IPS-NIHi7 (cell line): ENCODE measurements at regions not wholly inside any gene's neighbourhood (a gene's known extent, or its start where the extent isn't known, plus 50 kb on each side); places are given as distances from the start of the nearest gene placed in this dataset.
"Not testable (repeated sequence)": the region's sequence is repeated elsewhere in the genome, so short reads cannot be mapped to it uniquely, and the experiment has no call there.

Experiments
- DNase-seq: peaks from one replicate; pipeline ENCODE4 v3.0.0; 2012; ENCODE audit warnings: mixed read lengths; ENCODE audit errors: extremely low spot score

GRCh38 chr9:75775166-75775565 is 115.3 kb upstream of the PCSK5 start:
- DNase-seq, result no peak

GRCh38 chr9:75775966-75776691 is 114.3 kb upstream of the PCSK5 start:
- DNase-seq, result no peak

- no peak for DNase-seq
These were observed 110.3 kb upstream of the PCSK5 start for GRCh38 chr9:75780185-75780584.

DNA sequence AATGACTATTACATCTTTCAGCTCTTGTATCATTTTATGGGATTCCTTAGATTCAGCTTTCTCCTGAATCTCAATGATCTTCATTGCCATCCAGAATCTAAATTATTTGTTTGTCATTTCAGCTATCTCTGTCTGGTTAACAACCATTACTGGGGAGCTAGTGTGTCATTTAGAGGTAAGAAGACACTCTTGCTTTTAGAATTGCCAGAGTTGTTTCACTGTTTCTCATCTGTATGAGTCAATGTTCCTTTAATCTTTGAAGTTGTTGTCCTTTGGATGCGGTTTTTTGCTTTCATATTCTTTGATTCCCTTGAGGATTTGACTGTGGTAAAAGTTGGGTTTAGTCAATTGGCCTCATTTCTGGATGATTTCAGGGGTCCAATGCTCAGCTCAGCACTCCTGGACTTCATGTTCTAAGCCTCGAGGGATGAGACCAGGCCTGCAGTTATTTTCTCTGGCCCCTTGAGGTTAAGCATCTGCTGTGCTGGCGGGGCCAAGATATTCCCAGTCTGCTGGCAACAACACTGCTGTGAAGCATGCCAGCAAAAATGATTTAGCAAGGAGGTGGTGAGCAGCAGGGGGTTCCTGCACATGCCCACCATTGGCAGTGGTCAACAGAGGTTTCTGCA is 102.4 kb upstream of the PCSK5 start:
- DNase-seq, result no peak

- DNase-seq, result no peak
These were observed 93.3 kb upstream of the PCSK5 start for GRCh38 chr9:75797085-75797580.

GRCh38 chr9:75798505-75798904 is 92.0 kb upstream of the PCSK5 start:
- no peak for DNase-seq

- no peak for DNase-seq
These were observed 87.3 kb upstream of the PCSK5 start for GRCh38 chr9:75803130-75803529.

DNA sequence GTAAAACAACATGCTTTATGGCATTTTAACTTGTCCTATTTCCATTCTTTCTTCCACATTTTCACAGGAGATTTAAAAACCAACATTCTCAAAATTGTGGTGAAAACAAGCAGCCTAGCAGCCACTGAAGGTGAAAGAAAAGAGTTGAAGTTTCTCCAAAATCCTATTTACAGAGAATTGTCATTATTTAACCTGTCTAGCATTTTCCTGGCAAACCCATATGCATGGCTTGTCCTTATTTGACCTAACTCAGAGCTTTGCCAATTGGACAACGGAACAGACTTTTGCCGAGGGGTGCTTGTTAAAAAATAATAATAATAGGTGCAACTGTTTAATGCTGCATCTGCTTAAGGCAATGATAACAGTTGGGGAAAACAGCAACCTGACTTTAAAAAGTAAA is 80.4 kb upstream of the PCSK5 start:
- no peak for DNase-seq

DNA sequence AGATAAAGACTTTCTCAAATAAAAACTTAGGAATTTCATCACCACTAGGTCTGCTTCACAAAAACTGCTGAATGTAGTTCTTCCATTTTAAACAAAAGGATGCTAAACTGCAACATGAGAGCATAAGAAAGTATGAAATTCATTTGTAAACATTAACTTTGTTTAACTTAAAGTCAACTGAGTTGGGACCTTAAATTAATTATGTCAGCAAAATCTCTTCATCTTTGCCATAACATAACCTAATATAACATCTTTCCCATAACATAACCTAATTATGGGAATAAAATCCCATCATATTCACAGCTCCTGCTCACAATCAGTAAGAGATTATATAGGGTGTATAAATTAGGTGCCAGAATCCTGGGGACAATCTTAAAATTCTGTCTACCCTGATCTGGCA is 78.8 kb upstream of the PCSK5 start:
- DNase-seq, result no peak

GRCh38 chr9:75812141-75812540 is 78.3 kb upstream of the PCSK5 start:
- no peak for DNase-seq

- no peak for DNase-seq
These were observed 75.8 kb upstream of the PCSK5 start for GRCh38 chr9:75814667-75815066.

- DNase-seq, result not testable (repeated sequence)
These were observed 69.9 kb upstream of the PCSK5 start for GRCh38 chr9:75820471-75821115.

GRCh38 chr9:75823151-75823550 is 67.3 kb upstream of the PCSK5 start:
- no peak for DNase-seq

GRCh38 chr9:75824816-75825568 is 65.5 kb upstream of the PCSK5 start:
- DNase-seq, result no peak

DNA sequence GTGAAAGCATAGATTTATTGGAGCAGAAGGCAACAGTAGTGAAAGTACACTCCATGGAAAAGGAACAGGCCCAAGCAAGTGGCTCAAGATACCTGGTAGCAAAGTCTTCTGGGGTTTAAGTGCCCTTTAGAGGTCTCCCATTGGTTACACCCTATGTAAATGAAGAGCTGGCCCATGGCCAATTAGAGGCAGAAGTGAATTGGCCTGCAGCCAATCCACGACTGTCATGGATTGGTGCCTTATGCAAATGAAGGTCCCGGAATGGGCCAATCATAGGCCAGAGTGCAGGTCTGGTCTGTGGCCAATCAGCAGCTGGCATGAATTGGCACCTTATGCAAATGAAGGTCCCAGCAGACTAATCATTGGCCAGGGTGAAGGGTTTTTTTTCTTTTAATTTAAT is 64.2 kb upstream of the PCSK5 start:
- DNase-seq, result no peak

DNA sequence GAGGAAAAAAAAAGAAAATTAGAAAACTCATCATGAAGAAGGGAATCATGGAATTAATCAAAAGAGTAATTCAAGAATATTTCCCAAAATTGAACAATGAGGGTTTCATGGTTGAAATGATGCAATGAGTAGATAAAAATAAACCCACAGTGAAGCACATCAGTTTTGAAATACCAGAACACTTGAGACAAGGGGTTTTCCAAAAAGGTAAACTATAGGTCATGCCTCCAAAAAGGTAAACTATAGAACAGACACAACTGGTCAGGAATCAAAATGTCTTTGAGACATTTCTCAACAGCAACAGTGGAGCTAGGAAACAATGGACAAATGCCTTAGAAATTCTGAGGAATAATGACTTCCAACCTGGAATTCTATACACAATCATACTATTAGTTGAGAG is 60.2 kb upstream of the PCSK5 start:
- DNase-seq, result no peak

DNA sequence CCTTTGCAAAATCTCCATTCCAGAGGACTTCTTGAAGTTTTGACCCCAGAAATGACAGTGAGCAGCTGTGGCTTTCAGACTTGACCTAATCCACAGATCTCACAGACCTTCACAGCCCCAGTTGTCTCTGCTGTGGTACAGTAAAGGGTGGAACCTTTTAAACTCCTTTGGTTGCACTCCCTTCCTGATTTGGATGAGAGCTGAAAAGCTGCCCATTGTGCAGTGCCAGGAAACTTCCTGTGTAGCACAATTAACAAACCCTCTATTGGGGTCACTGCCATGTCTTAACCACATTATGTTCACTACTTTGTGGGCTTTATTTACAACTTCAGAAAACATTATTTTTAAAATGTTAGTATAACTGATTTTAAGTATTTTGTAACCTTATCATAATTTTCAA is 56.7 kb upstream of the PCSK5 start:
- DNase-seq, result no peak

GRCh38 chr9:75834878-75835277 is 55.6 kb upstream of the PCSK5 start:
- DNase-seq, result no peak
